Natural killer cell (primary cell): ENCODE measurements at regions not wholly inside any gene's neighbourhood (a gene's known extent, or its start where the extent isn't known, plus 50 kb on each side); places are given as distances from the start of the nearest gene placed in this dataset.

Experiments
- ATAC-seq, 3 donors: fragments of 150-1000 bp in 2 of 3; fragments of 200-7000 bp in 1 of 3; cut with Tn5 transposase; 1 replicate in 1 of 3; 2 replicates in 2 of 3; pipeline ENCODE4 v1.10.0; 2021; ENCODE audit warnings: mild to moderate bottlenecking in 2 of 3, moderate library complexity in 2 of 3
- DNase-seq, 2 donors: peaks; one replicate each; pipeline versions ENCODE4 v3.0.0 to v3.0.0-alpha.2; 2013 to 2021; ENCODE audit warnings: mixed read lengths in 1 of 2
- H3K27ac ChIP-seq: one replicate; pipeline ENCODE4 v1.5.1; 2013; ENCODE audit warnings: mild to moderate bottlenecking, low read length
- H3K27me3 ChIP-seq: one replicate; pipeline ENCODE4 v1.6.1; 2013; ENCODE audit warnings: low read length; ENCODE audit not compliant: control insufficient read depth, insufficient read depth
- H3K36me3 ChIP-seq: one replicate; pipeline ENCODE4 v1.6.1; 2013; ENCODE audit warnings: low read length; ENCODE audit not compliant: control insufficient read depth, insufficient read depth
- H3K4me1 ChIP-seq: one replicate; pipeline ENCODE4 v1.6.1; 2013; ENCODE audit warnings: low read length; ENCODE audit not compliant: control insufficient read depth, insufficient read depth
- H3K4me3 ChIP-seq: one replicate; pipeline ENCODE4 v1.5.1; 2013; ENCODE audit warnings: low read length
- H3K9me3 ChIP-seq: one replicate; pipeline ENCODE4 v1.6.1; 2013; ENCODE audit warnings: low read length; ENCODE audit not compliant: control insufficient read depth, insufficient read depth
- H3K27ac Mint-ChIP-seq, 2 donors: one replicate each; pipeline ENCODE4 v1.8.0; 2022; ENCODE audit warnings: mild to moderate bottlenecking in 2 of 2, mixed read lengths in 2 of 2, moderate library complexity in 1 of 2
- H3K27me3 Mint-ChIP-seq, 2 donors: one replicate each; pipeline ENCODE4 v1.8.0; 2022; ENCODE audit warnings: low read depth in 2 of 2, mixed read lengths in 2 of 2
- H3K36me3 Mint-ChIP-seq: one replicate; pipeline ENCODE4 v1.8.0; 2022; ENCODE audit warnings: mixed read lengths
- H3K4me1 Mint-ChIP-seq, 2 donors: one replicate each; pipeline ENCODE4 v1.8.0; 2022; ENCODE audit warnings: mixed read lengths in 2 of 2
- H3K4me3 Mint-ChIP-seq: one replicate; pipeline ENCODE4 v1.8.0; 2022; ENCODE audit warnings: mild to moderate bottlenecking, moderate library complexity, mixed read lengths
- H3K9me3 Mint-ChIP-seq, 2 donors: one replicate each; pipeline ENCODE4 v1.8.0; 2022; ENCODE audit warnings: mixed read lengths in 2 of 2
- WGBS: methylation state at CpG from one replicate; pipeline ENCODE4 v1.1.7; 2013; ENCODE audit warnings: missing lambda C conversion rate; ENCODE audit not compliant: insufficient coverage; 5-methylcytosine and 5-hydroxymethylcytosine counted together
- intact Hi-C: fragments of 100-400 bp; cut with micrococcal nuclease; formaldehyde crosslinking; loops from one replicate; pipeline ENCODE4 v1.14.2; 2022
- TF ChIP-seq, protein P1 (sequence below): fragments of 200-600 bp; IDR thresholded peaks from one replicate; pipeline ENCODE4 v1.8.0; 2022; ENCODE audit warnings: antibody characterized with exemption

DNA sequence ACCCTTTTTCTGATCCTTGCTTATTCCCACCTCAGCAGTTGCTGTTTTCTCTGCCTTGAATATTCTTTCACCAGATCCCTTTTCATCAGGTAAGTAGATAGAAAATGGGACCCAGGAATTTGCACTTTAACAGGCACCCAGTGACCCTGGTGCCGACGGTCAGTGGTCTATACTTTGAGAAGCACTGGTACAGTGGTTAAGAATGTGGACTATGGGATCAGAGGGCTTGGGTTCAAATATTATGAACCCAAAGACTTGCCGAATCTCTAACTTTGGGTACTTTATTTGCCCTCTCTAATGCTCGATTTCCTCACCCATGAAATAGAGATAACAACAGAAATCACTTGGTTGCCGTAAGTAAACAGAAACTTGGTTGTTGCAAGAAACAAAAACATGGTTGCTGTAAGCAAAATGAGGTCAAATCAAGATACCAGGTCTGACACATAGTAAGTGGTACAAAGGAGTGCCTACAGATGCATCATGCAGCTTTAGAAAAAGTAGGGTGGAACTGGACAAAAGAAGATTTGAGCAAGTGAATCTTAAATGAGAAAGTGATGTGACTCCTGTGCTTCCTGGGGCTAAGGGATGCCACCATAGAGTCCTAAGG, 69.5 kb upstream of the GLS start:
- ATAC-seq, result no peak
- peaks cover 5% of the 10 kb centered on the region for H3K4me1 ChIP-seq

DNA sequence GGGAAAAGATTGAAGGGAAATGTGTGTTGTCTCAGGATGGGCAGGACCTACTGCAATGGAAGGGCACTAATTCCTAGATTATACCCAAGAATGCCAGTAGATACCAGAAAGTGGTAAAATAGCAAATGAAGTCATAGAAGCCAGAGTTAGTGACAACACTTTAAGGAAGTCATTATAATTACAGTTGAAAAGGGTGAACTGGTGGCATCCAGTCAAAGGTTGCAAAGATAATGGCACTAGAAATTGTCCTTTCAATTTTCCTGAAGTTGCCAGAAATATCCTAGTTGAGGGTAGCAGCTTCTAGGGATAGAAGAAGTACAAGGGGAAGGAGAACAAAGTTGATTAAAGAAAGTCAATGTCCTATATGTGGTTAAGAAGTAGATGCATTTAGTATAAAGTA, 68.8 kb upstream of the GLS start:
- no peak overlapping the region for H3K27ac ChIP-seq
- Mint-ChIP-seq H3K27ac (no peak overlapping the region), H3K9me3 (peaks cover 0 to 2% of the 10 kb centered on the region in 2 donors), H3K4me1 (peaks cover 13 to 14% of the 10 kb centered on the region in 2 donors), H3K27me3 (no peaks in the 10 kb centered on the region), H3K36me3 (no peaks in the 10 kb centered on the region), H3K4me3 (no peak overlapping the region)
- no peaks in the 10 kb centered on the region for H3K36me3 ChIP-seq
- ATAC-seq, result no peak
- TF ChIP-seq, protein P1, sequence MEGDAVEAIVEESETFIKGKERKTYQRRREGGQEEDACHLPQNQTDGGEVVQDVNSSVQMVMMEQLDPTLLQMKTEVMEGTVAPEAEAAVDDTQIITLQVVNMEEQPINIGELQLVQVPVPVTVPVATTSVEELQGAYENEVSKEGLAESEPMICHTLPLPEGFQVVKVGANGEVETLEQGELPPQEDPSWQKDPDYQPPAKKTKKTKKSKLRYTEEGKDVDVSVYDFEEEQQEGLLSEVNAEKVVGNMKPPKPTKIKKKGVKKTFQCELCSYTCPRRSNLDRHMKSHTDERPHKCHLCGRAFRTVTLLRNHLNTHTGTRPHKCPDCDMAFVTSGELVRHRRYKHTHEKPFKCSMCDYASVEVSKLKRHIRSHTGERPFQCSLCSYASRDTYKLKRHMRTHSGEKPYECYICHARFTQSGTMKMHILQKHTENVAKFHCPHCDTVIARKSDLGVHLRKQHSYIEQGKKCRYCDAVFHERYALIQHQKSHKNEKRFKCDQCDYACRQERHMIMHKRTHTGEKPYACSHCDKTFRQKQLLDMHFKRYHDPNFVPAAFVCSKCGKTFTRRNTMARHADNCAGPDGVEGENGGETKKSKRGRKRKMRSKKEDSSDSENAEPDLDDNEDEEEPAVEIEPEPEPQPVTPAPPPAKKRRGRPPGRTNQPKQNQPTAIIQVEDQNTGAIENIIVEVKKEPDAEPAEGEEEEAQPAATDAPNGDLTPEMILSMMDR, result no peak
- intact Hi-C loops, result no loop called here
- no peaks in the 10 kb centered on the region for H3K9me3 ChIP-seq
- H3K27me3 ChIP-seq, result no peaks in the 10 kb centered on the region
- no peak overlapping the region for H3K4me3 ChIP-seq
- no peak for DNase-seq
- H3K4me1 ChIP-seq, result peaks cover 5% of the 10 kb centered on the region

More for the DNA sequence above, 69.5 kb upstream of the GLS start:
- Mint-ChIP-seq H3K36me3 (no peaks in the 10 kb centered on the region), H3K27ac (no peak overlapping the region), H3K4me1 (peaks cover 13 to 14% of the 10 kb centered on the region in 2 donors), H3K4me3 (no peak overlapping the region), H3K27me3 (no peaks in the 10 kb centered on the region), H3K9me3 (no peaks in the 10 kb centered on the region)
- DNase-seq, result no peak
- intact Hi-C loops, result no loop called here
- H3K27me3 ChIP-seq, result no peaks in the 10 kb centered on the region
- TF ChIP-seq, protein P1, result no peak
- WGBS, result 94% methylated on average over 5 of the region's 5 CpGs
- H3K9me3 ChIP-seq, result no peaks in the 10 kb centered on the region
- no peak overlapping the region for H3K4me3 ChIP-seq
- H3K36me3 ChIP-seq, result no peaks in the 10 kb centered on the region
- no peak overlapping the region for H3K27ac ChIP-seq

DNA sequence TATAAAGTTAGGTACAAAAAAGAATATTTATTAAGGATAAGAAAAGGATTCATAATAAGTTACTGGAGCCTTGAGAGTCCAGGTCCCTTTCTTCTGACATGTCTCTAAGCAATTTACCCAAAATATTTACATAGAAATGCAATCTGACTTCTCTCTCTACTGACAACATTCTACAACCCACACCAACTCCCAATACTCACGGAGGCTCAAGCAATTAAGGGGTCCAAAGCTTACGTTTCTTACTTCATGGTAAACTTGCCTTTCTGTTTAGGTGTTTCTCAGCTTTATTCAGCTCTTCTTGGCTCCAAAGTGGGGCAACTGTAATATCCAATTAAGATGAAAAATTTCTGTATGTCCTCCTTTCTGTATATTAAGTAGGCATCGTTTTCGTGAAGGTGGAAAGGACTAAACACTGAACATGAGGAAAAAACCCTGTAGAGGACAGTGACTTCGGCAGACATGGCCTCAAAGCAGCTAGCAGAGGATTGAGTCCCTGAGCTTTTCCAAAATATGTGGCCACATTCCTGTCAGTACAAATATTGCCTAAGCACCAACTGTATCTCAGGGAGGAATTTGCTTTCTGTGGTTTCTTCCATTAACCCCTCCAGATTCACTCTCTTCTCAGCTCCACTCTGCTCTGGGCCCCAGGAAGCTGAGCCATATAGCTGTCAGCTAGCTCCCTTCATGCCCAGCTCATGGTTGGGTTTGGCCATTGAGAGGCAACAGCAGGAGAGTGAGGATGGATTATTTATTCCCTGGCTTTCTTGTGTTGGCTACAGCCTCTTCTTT, 67.9 kb upstream of the GLS start:
- H3K36me3 Mint-ChIP-seq, result no peaks in the 10 kb centered on the region
- intact Hi-C loops, result no loop called here
- ATAC-seq (no peak), DNase-seq (no peak)
- Histone ChIP-seq H3K36me3 (no peaks in the 10 kb centered on the region), H3K27me3 (no peaks in the 10 kb centered on the region), H3K4me1 (peaks cover 5% of the 10 kb centered on the region), H3K9me3 (no peaks in the 10 kb centered on the region), H3K4me3 (no peak overlapping the region), H3K27ac (no peak overlapping the region)
- H3K27ac Mint-ChIP-seq, result no peak overlapping the region
- H3K4me1 Mint-ChIP-seq, result peaks cover 13 to 14% of the 10 kb centered on the region in 2 donors
- WGBS, result 96% methylated on average over 5 of the region's 5 CpGs
- TF ChIP-seq, protein P1, result no peak
- H3K9me3 Mint-ChIP-seq, result peaks cover 0 to 2% of the 10 kb centered on the region in 2 donors
- H3K27me3 Mint-ChIP-seq, result no peaks in the 10 kb centered on the region
- H3K4me3 Mint-ChIP-seq, result no peak overlapping the region
